Stimulated activated CD8-positive, alpha-beta memory T cell treated with anti-CD3 and anti-CD28 coated beads, Interleukin-7, amount 100 ng/mL, for 1 hour (primary cell): ENCODE measurements at regions not wholly inside any gene's neighbourhood (a gene's known extent, or its start where the extent isn't known, plus 50 kb on each side); places are given as distances from the start of the nearest gene placed in this dataset.

Experiments
- DNase-seq, 2 donors: peaks; one replicate each; pipeline ENCODE4 v3.0.0-alpha.2; 2020; ENCODE audit warnings: low read depth in 2 of 2

DNA sequence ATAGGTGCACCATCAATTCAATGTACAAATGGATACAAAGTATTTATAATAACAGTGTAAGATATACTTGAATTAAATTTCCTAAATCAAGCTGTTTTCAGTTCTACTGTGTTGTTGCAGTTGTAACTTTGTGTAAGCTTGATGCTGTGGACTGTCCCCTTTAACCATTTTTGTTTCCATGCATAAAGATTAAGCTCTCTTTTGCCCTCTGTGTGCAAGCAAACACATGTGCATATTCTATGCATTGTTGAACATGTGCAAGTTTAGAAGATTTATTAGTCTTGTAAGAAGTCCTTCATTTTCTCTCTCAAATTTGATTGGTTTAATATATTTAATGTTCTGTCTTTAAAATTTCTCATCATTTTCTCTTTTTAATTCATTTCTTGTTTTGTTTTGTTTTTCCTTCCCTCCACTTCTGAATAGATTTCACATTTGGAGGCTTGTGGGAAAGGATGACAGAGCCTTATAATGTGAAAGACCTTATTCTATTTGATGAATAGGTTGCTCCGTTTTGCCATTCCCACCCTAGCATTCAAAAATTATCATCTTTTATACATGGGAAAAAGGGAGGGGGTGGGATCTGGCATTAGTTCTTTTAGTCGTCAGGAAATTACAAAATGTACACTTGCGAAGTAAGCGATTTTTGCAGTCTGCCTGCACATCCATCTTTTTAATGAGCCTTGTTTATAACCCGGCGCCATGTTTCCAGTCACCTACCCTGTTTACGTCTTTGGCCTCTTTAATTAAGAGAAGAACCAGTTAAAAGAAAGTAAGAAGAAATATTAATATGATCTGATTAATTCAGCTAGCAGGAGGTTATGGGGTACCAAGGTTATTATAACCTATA is 961.5 kb upstream of the NR2F2 start:
- no peak for DNase-seq

DNA sequence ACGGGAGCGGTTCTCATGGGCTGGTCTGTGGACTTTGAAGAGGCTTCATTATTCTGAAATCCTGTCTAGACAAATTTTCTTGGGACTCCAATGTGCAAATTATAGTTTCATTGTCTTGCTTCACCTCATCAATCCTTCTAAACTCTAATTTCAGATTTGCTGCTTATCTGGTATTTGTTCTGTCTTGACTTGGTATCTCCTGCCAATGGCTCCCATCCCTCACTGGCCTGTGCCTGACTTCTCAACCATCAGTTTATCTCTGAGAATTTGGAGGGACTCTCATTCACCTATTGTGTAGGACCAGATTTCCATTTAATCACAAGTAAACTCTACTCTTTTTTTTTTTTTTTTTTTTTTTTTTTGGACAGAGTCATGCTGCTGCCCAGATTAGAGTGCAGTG is 960.2 kb upstream of the NR2F2 start:
- no peak for DNase-seq

DNA sequence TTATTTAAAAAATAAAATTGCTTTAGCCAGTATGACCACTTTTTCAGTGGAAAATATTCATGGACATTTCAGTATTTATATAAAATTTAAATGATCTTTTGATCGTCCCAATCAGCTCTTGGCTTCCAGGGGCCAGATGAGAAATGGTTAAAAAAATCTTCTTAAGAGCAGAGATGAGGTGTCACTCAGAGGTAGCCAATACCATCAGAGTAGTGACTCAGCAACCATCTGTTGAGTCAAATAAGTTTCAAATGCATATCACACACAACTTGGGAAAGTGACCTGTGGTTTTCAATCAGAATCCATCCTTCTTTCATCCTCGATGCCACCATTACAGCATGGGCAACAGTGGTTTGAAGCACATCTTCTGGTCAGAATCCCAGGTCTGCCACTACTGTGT is 958.8 kb upstream of the NR2F2 start:
- DNase-seq, result no peak

DNA sequence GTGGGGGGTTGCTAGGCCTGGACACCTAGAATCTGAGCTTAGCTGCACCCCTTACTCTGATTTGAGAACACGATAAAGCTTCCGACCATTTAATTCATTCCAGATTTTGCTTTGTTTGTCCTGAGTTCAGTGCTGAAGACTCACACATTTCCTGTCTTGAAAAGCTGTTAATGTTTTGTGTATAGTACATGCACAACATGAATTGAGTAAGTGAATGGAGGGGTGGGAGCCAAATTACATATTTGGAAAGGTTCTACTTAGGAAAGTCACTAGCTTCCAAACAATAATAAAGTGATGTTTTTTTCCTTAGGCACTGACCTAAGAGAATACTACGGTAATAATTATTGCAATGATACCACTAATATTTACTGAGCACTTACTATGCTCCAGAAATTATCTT is 955.2 kb upstream of the NR2F2 start:
- no peak for DNase-seq

DNA sequence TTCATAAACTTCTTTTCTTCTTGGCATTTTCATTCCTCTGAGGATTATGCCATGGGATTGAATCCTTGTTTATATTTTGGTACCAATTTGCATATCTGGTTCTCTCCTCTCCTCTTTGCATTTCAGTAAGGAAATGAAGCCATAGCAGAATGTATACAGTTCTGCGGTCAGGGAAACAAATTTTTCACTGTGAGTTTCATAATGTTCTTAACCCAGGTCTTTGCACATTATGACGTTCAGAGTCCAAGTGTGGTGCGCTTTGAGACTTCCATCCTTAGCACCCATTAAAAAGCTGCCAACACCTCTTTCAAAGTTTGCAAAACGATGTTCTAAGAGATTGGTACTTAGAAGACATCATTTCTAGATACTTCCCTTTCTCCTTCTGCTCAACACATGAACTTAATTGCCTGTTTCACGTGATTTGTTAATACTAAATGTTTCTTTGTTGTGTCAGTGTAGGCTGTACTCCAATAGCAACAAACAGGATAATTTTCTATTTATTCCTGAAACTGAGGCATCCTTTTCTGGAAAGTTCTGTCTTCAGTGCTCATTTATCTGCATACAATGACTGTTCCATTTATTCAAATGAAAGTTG is 953.1 kb upstream of the NR2F2 start:
- DNase-seq, result no peak

DNA sequence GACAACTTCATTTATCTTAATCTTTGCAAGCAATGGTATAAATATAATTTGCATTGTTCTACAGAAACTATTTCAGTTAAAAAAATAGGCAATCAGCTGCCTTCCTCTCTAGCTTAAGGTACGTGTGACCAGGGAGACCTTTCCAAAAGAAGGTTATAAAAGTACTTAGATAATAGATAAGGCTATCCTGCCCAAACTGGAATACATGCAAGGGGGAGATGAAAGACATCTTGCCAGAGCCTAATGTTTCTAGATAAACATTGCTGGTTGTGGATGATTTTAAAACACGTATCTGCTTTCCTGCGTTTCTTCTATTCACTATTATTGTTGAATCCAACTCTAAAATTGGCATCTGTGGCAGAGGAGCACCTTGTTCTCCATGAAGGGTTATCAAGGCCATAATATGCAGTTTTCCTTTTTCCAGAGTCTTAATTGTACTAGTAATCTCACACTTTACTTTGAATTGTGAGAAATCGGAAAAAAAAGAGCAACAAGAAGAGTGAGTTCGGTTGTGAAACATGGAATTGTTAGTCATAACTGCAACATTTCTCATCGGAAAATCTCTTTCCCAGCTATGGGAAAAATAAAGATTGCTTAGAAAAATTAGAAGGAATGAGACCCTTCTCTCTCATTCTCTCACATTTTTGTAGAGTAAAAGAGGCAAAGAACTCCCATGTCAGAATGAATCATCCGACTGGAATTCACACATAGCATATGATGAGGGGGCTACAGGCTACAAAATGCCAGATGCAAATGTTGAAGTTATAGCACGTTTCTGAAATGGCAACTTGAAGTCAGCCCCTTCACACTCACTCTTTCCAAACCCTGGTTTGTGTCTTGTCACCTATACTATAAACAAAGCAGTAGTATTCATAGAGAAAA is 936.1 kb upstream of the NR2F2 start:
- no peak for DNase-seq

DNA sequence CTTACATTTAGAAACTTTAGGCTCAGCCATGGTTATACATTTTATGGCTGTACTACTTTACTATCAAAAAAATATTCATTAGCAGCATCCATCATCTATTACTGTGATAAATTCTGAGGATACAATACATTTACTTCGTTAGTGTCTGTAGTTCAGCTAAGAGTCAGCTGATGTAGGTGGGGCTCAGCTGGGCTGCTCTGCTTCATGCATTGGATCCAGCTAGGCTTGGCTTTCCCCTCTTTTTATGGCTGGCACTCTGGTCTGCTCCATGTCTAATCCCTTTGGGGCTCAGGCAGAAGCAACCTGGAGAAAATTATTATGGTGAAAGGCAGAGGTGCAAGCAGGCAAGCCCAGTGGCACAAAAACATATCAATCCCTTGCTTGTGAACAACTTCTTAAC is 930.1 kb upstream of the NR2F2 start:
- no peak for DNase-seq

DNA sequence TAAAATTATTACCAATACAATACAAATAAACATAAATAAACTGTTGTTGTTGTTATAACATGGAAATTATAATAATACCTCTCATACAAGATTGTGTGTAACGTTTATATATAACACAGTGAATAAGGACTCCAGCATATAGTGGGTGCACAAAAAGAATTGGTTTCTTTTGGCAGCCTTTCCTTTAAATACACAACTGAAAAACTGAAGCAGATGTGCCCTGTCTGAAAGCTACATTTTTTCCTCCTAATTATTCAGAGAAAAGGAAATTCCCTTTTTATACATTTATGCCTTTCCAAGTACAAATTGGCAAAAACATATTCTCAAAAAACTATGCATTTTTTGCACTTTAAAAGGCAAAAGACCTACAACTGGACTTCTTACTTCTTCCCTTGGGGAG is 928.9 kb upstream of the NR2F2 start:
- DNase-seq, result no peak

DNA sequence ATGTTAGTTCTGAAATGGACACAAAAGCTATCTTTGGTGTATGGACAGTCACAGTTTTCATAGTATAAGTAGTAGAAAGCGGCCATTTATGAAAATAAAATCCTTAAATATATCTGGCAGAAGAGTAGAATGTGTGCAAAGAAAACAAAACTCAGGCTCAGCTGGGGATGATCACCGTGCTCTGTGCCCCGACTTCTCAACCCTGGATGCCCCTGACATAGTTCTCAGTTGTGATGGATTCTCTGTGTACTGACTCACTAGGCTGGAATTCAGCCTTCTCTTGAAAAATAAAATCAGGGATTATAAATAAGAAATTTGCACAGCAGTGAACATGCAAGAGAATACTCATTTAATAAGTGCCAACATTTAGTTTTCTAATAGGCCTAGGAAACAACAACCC is 925.1 kb upstream of the NR2F2 start:
- DNase-seq, result no peak

DNA sequence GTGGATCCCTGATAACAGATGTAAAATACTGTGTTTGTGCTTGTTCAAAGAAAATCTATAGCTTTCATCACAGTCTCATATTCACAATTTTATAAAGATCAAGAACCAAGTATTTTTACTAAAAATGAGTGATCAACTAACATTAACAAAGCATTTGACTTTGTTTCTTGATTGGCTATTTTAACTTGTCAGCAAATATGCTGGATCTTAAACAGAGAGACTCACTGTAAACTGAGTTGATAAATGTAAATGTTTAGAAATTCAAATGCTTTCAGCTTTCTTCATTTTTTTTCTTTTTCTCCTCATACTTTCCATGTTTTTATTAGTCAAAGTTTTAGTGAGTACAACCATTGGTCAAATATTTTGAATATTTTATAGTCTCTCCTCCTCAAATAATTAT is 923.0 kb upstream of the NR2F2 start:
- DNase-seq, result no peak

DNA sequence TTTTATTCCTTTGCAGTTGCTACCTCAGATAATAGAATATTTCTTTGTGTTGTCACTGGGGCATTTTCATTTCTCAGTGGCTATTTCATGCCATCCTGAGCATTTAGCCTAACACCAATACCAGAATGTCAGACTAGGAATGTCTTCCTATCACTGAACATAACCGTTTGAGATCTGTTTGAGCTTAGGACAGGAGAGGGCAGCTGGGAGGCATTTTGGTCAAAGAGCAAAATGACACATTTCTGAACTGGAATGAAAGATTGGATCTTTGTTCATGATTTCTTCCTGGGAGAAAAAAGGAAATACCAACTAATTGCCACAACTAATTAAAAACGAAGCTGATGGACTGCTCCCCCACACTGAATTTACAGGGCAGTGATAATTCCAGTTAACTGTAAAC is 921.3 kb upstream of the NR2F2 start:
- DNase-seq, result no peak

DNA sequence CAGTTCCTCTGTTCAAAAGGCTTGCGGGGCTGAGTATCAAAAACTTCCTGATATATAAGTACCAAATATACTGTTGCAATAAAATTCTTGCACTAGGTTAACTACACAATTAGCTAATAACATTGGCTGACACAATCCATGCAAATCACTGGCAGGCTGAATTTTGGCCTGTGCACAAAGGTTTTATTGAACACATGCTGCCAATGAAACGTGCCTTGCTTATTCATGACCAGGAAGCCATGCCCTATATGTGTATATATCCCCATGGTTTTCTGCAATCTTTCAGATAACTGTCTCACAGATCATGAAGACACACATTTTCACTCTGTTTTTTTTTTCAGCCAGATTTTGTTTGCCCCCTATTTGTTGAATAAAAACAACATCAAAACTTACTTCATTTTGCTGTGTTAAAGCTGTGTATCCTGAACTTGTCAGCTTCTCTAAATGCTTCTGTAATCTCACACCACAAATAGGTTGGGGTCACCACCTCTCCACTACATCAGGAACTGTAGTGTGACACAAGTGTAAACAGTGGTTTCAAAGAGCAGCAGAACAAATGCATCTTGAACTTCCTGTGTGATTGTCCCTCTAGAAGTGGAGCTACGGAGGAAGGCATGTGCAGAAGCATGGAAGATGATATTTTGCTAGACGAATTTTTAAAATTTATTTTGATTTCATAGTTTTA is 920.7 kb upstream of the NR2F2 start:
- no peak for DNase-seq

DNA sequence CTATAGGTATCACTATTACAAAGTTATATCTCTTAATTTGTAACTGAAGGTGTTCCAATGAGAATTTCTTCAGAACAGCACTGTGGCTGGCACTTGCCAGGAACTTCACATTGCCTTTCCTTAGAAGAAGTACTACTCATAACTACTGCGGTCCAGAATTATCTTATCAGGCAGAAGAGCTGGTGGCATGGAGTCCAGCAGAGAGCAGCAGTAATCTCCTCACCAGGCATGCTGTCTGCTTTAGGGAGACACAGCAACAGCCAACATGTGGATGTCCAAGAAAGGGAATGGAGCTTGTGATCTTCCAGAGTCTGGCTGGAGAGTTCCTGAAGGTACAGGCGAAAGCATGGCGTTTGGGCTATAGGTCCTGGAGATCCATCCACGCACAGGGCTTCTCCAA is 919.7 kb upstream of the NR2F2 start:
- no peak for DNase-seq

DNA sequence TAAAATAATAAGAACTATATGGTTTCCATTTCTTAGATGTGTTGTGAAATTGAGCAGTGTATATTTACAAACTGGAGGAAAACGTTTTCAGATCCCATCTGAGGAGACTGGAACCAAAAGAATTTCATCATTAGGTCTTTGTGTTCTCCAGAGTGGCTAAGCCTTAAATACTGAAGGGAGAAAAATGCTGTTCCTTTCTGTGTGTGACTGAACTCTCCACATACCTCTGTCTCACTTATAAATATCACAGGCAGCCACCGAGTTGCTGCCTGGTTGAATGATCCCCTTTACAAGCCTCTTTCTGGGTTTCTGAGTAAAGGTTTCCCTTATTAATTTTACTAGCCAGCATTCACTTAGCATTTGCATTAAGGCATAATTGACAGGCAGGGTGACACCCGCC is 913.9 kb upstream of the NR2F2 start:
- DNase-seq, result no peak

DNA sequence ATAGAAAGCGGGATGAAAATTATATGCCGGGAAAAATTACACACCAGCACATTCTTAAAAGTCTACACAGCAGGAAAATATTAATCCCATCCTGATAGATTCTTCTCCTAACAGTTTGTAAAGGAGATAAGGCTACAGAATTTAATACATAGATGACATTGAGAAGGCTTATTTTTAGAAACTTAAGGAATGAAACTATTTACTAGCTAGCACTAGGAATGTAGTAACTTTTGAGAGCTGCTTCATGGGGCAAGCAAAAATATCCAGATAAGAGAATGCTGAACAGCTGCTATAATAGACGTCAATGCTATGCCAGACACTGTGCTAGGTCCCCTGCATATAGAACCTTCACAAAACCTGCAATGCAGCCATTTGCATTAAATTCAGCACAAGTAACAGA is 912.7 kb upstream of the NR2F2 start:
- no peak for DNase-seq

DNA sequence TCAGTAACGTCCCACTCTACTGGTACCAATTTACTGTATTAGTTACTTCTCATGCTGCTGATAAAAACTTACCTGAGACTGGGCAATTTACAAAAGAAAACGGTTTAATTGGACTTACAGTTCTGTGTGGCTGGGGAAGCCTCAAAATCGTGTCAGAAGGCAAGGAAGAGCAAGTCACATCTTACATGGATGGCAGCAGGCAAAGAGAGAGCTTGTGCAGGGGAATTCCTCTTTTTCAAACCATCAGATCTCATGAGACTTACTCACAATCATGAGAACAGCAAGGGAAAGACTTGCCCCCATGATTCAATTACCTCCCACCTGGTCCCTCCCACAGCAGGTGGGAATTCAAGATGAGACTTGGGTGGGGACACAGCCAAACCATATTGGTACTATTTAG is 908.2 kb upstream of the NR2F2 start:
- no peak for DNase-seq

DNA sequence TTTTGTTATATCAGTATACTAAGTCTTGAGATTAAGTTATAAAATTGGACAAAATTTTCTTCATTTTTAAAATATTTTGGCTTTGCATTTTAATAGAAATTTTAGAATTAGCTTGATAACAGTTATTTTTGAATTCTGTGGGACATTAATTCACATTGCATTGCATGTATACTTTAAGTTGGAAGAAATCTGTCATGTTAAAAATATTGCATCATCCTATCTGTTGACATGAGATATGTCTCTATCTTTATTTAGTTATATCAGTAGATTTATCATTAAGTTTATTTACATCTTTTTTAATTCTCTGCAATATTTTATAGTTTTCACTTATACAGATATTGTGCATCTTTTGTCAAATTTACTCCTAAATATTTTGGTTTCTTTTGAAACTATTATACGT is 904.6 kb upstream of the NR2F2 start:
- DNase-seq, result no peak

DNA sequence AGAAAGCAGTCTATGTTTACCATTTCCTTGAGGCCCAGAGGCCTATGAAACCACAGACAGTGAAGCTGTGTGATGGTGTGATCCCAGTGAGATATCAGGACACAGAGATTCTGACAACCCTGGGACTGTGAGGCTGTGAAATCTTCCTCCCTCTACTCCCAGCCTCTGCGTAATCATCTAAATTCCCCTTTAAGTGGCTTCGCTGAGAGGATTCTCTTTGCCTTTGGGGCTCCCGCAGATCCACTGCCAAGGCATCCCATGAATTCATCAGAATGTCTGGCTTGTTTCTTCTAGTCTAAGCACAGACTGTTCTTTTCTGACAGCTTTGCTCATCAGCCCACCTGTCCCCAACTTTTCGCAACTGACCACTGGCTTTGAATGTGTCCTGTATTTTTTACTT is 901.2 kb upstream of the NR2F2 start:
- DNase-seq, result no peak

DNA sequence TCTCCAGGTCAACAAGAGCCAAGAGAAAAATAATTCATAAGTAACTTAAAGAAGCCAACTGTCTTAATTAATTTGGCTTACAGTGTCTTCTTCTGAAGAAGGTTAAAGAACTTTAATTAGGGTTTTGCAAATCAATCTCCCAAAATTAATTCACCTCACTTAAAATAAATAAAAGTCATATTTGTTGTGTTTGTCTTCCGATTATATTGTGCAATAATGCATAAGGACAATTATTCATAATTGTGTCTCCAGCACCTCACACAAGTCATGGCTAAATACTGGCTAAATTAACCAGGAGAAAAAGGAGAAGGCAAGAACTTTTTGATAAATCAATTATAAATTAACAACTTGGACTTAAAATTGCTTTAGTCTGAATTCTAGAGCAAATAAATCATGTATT is 899.0 kb upstream of the NR2F2 start:
- no peak for DNase-seq

DNA sequence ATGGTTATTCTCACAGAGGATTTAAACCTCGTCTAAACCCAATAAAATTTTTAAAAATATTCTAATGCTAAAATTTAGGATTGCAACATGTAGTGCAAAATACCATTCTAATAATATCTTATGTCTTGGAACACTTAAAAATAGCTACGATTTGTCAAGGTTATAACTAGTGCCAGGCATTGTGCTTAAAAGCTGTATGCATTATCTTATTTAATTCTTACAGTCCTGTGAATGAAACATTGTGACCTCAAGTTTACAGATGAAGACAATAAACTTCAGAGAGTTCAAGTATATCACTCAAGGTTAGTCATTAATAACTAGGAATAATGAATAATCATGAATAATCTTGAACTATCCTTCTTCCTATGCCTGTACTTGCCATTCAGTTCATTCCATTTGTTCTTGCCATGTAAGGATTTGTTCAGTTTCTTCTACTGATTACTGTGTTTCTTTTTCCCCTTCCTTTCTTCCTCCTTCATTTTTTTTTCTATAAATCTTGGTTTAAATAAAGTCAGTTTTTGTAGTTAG is 897.6 kb upstream of the NR2F2 start:
- no peak for DNase-seq

DNA sequence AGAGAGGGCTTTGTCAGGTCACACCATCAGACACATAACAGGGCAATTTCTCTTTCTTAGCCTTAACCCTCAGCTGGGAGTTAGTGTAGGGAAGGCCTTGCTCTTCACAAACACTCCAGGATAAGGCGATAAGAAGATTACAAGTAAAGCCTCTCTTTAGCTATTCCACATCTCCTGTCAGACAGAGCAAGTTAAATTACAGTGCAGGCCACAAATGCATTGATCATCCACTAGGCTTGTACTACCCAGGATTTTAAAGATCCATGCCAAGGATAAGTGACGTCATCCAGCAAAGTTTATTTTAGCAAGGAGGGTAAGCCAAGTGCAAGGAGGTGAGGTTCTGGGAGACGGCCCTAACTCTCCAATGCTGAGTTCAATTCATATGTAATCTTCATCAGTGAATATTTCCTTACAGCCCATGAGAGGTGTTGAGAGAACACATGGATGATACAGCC is 890.6 kb upstream of the NR2F2 start:
- DNase-seq, result no peak

DNA sequence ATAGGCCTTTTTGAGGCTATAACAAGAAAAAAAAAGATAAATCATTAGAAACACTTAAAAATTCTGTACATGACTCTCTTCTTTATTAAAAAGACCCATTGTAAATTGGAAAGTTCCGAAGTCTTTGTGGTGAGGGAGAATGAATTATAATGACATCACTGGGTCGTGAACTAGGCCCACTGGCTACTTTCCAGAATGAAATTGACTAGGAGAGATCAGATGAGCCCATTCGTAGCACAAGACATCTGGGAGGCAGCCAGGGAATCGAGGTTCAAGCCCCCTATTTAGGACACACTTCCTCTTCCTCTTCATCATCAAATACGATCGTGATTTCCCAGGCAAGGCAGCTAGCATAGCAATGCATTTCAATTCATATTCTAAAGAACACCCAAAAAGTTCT is 889.8 kb upstream of the NR2F2 start:
- no peak for DNase-seq
